GM23338 (cell line): ENCODE measurements at regions not wholly inside any gene's neighbourhood (a gene's known extent, or its start where the extent isn't known, plus 50 kb on each side); places are given as distances from the start of the nearest gene placed in this dataset.

Experiments used
- ATAC-seq: fragments of 200-7000 bp; cut with Tn5 transposase; 3 replicates; pipeline ENCODE4 v1.9.1; 2020
- DNase-seq: peaks from one replicate; pipeline ENCODE4 v3.0.0-alpha.2; 2015; ENCODE audit warnings: low spot score
- H2AFZ ChIP-seq: fragments of 200-600 bp; sonication (generic); 2 replicates; pipeline ENCODE4 v1.8.0; 2016; ENCODE audit warnings: antibody characterized with exemption, mild to moderate bottlenecking, moderate library complexity
- H3F3A ChIP-seq: fragments of 200-600 bp; sonication (generic); replicated peaks from 2 replicates; pipeline ENCODE4 v1.8.0; 2017; ENCODE audit warnings: antibody characterized with exemption, mixed run types, low read depth
- H3K27ac ChIP-seq: fragments of 200-600 bp; sonication (generic); 2 replicates; pipeline ENCODE4 v1.6.1; 2016; ENCODE audit warnings: low read depth
- H3K27me3 ChIP-seq: fragments of 200-600 bp; sonication (generic); 2 replicates; pipeline ENCODE4 v1.8.0; 2016; ENCODE audit warnings: mild to moderate bottlenecking, mixed run types, moderate library complexity; ENCODE audit not compliant: insufficient read depth
- H3K36me3 ChIP-seq: fragments of 200-600 bp; sonication (generic); 2 replicates; pipeline ENCODE4 v1.8.0; 2016; ENCODE audit warnings: mild to moderate bottlenecking; ENCODE audit not compliant: insufficient read depth
- H3K4me1 ChIP-seq: fragments of 200-600 bp; sonication (generic); 2 replicates; pipeline ENCODE4 v1.8.0; 2016; ENCODE audit warnings: mild to moderate bottlenecking, moderate library complexity; ENCODE audit not compliant: insufficient read depth
- H3K4me2 ChIP-seq: fragments of 200-600 bp; sonication (generic); 2 replicates; pipeline ENCODE4 v1.7.1; 2017; ENCODE audit warnings: mixed run types
- H3K4me3 ChIP-seq: fragments of 200-600 bp; sonication (generic); 2 replicates; pipeline ENCODE4 v1.6.1; 2016; ENCODE audit warnings: mixed run types
- H3K79me2 ChIP-seq: fragments of 200-600 bp; sonication (generic); replicated peaks from 2 replicates; pipeline ENCODE4 v1.8.0; 2017; ENCODE audit warnings: mild to moderate bottlenecking; ENCODE audit not compliant: insufficient read depth
- H3K9me2 ChIP-seq: fragments of 200-600 bp; sonication (generic); 2 replicates; pipeline ENCODE4 v1.8.0; 2017; ENCODE audit not compliant: insufficient read depth
- H4K20me1 ChIP-seq: fragments of 200-600 bp; sonication (generic); replicated peaks from 2 replicates; pipeline ENCODE4 v1.8.0; 2017; ENCODE audit warnings: mild to moderate bottlenecking; ENCODE audit not compliant: insufficient read depth
- H3K27ac Mint-ChIP-seq: 2 replicates; pipeline ENCODE4 v1.8.0; 2020; ENCODE audit warnings: inconsistent platforms, mild to moderate bottlenecking, moderate library complexity, mixed read lengths
- H3K27me3 Mint-ChIP-seq: 3 replicates; pipeline ENCODE4 v1.8.0; 2022; ENCODE audit warnings: low read depth, mild to moderate bottlenecking, moderate library complexity, mixed read lengths, inconsistent platforms; ENCODE audit not compliant: insufficient read depth, poor library complexity
- H3K36me3 Mint-ChIP-seq: 3 replicates; pipeline ENCODE4 v1.8.0; 2021; ENCODE audit warnings: low read depth, mild to moderate bottlenecking, inconsistent platforms, moderate library complexity, mixed read lengths
- H3K4me1 Mint-ChIP-seq: 3 replicates; pipeline ENCODE4 v1.8.0; 2020; ENCODE audit warnings: mild to moderate bottlenecking, inconsistent platforms, mixed read lengths
- H3K4me3 Mint-ChIP-seq: 3 replicates; pipeline ENCODE4 v1.8.0; 2021; ENCODE audit warnings: moderate library complexity, mild to moderate bottlenecking, inconsistent platforms, mixed read lengths
- H3K9me3 Mint-ChIP-seq: 3 replicates; pipeline ENCODE4 v1.8.0; 2020; ENCODE audit warnings: moderate library complexity, mild to moderate bottlenecking, inconsistent platforms, mixed read lengths
- CREB1 ChIP-seq: fragments of 250-450 bp; sonication (Bioruptor Pico); IDR thresholded peaks from 2 replicates; pipeline ENCODE4 v1.5.0; 2020; ENCODE audit warnings: low read depth, mild to moderate bottlenecking, moderate library complexity
- CTCF ChIP-seq, 2 experiments: fragments of 200-600 bp in 1 of 2; sonication (generic) in 1 of 2; conservative IDR thresholded peaks; 2 replicates each; pipeline versions ENCODE4 v1.5.1 to v1.6.1; 2016 to 2017; ENCODE audit warnings: antibody characterized with exemption in 2 of 2, low read depth in 2 of 2, mild to moderate bottlenecking in 2 of 2, moderate library complexity in 1 of 2
- EZH2 ChIP-seq: fragments of 200-600 bp; sonication (generic); IDR thresholded peaks from one replicate; pipeline ENCODE4 v1.8.0; 2017; ENCODE audit warnings: antibody characterized with exemption, mild to moderate bottlenecking, low read depth; ENCODE audit not compliant: unreplicated experiment
- EZH2phosphoT487 ChIP-seq: fragments of 200-600 bp; sonication (generic); IDR thresholded peaks from one replicate; pipeline ENCODE4 v1.8.1; 2018; ENCODE audit warnings: antibody characterized with exemption; ENCODE audit not compliant: unreplicated experiment
- NANOG ChIP-seq: IDR thresholded peaks from 2 replicates; pipeline ENCODE4 v1.6.1; 2016; ENCODE audit warnings: antibody characterized with exemption, borderline replicate concordance
- POLR2AphosphoS5 ChIP-seq: IDR thresholded peaks from 2 replicates; pipeline ENCODE4 v1.6.1; 2016; ENCODE audit warnings: antibody characterized with exemption, low read depth
- ZNF331 ChIP-seq: fragments of 250-450 bp; sonication (Bioruptor Pico); IDR thresholded peaks from 2 replicates; pipeline ENCODE4 v1.5.0; 2020; ENCODE audit warnings: low read depth, mild to moderate bottlenecking, moderate library complexity
- ZNF462 ChIP-seq: fragments of 250-450 bp; sonication (Bioruptor Pico); IDR thresholded peaks from 2 replicates; pipeline ENCODE4 v1.5.0; 2020; ENCODE audit warnings: mild to moderate bottlenecking, moderate library complexity

- DNase-seq (no peak), ATAC-seq (no peak)
- Histone ChIP-seq H3K9me2 (no peaks in the 10 kb centered on the region), H3K4me2 (no peak overlapping the region), H3K27me3 (no peaks in the 10 kb centered on the region), H2AFZ (no peak overlapping the region), H3K4me1 (no peaks in the 10 kb centered on the region), H3K4me3 (no peak overlapping the region), H3K36me3 (0 out of 2 replicates have a peak, but pooled peaks cover 4% of the 10 kb centered on the region), H3K79me2 (no peaks in the 10 kb centered on the region), H3K27ac (no peak overlapping the region), H4K20me1 (no peaks in the 10 kb centered on the region), H3F3A (no peaks in the 10 kb centered on the region)
- Mint-ChIP-seq H3K27ac (no peak overlapping the region), H3K9me3 (peaks cover 27% of the 10 kb centered on the region), H3K27me3 (peaks cover 2% of the 10 kb centered on the region), H3K4me1 (no peaks in the 10 kb centered on the region), H3K36me3 (peaks cover 24% of the 10 kb centered on the region; the same call in 2 of the 3 replicates), H3K4me3 (no peak overlapping the region)
- TF ChIP-seq EZH2: no peak
- no peak for TF ChIP-seq CTCF (conservative IDR thresholded peaks at IDR 0.05; ENCODE audit: low read depth in 2 of 2)
- no peak for TF ChIP-seq POLR2AphosphoS5
- TF ChIP-seq CREB1 (CRISPR knock-in tag): no peak
- TF ChIP-seq EZH2phosphoT487: no peak
- TF ChIP-seq ZNF462: no peak
- TF ChIP-seq NANOG: no peak
- no peak for TF ChIP-seq ZNF331 (CRISPR knock-in tag)
Measured at GRCh38 chr5:89777758-89778157, 631.8 kb downstream of the CETN3 start.
